Endodermal cell (in vitro differentiated cells): ENCODE measurements at regions not wholly inside any gene's neighbourhood (a gene's known extent, or its start where the extent isn't known, plus 50 kb on each side); places are given as distances from the start of the nearest gene placed in this dataset.

Experiments used
- DNase-seq: peaks from one replicate; pipeline ENCODE4 v3.0.0-alpha.2; 2017
- H3K27ac ChIP-seq: 2 replicates; pipeline ENCODE4 v1.5.1; 2013; ENCODE audit warnings: mild to moderate bottlenecking, low read depth, low read length, moderate library complexity
- H3K27me3 ChIP-seq: 2 replicates; pipeline ENCODE4 v1.6.1; 2013; ENCODE audit warnings: mild to moderate bottlenecking, low read length, moderate library complexity; ENCODE audit not compliant: insufficient read depth, control insufficient read depth, poor library complexity, severe bottlenecking
- H3K36me3 ChIP-seq: 2 replicates; pipeline ENCODE4 v1.7.0; 2013; ENCODE audit warnings: mild to moderate bottlenecking, low read length, moderate library complexity; ENCODE audit not compliant: control insufficient read depth, insufficient read depth
- H3K4me1 ChIP-seq: one replicate; pipeline ENCODE4 v1.7.0; 2013; ENCODE audit warnings: low read length; ENCODE audit not compliant: control insufficient read depth, insufficient read depth
- H3K4me3 ChIP-seq: 2 replicates; pipeline ENCODE4 v1.5.1; 2013; ENCODE audit warnings: mild to moderate bottlenecking, low read length, moderate library complexity
- H3K9ac ChIP-seq: 2 replicates; pipeline ENCODE4 v1.6.1; 2013; ENCODE audit warnings: mild to moderate bottlenecking, low read length, moderate library complexity; ENCODE audit not compliant: poor library complexity, severe bottlenecking; ENCODE audit errors: extremely low read depth
- H3K9me3 ChIP-seq: 2 replicates; pipeline ENCODE4 v1.6.1; 2013; ENCODE audit warnings: mild to moderate bottlenecking, low read length, moderate library complexity; ENCODE audit not compliant: control insufficient read depth
- H3K27ac Mint-ChIP-seq: 2 replicates; pipeline ENCODE4 v1.8.0; 2020; ENCODE audit warnings: mixed read lengths
- H3K27me3 Mint-ChIP-seq: 2 replicates; pipeline ENCODE4 v1.8.0; 2021; ENCODE audit warnings: mild to moderate bottlenecking, mixed read lengths; ENCODE audit not compliant: insufficient read depth
- H3K36me3 Mint-ChIP-seq: 2 replicates; pipeline ENCODE4 v1.8.0; 2020; ENCODE audit warnings: low read depth, mixed read lengths
- H3K4me1 Mint-ChIP-seq: 2 replicates; pipeline ENCODE4 v1.8.0; 2020; ENCODE audit warnings: mixed read lengths
- H3K4me3 Mint-ChIP-seq: 2 replicates; pipeline ENCODE4 v1.8.0; 2020; ENCODE audit warnings: mild to moderate bottlenecking, moderate library complexity, mixed read lengths
- H3K9me3 Mint-ChIP-seq: 2 replicates; pipeline ENCODE4 v1.8.0; 2020; ENCODE audit warnings: mild to moderate bottlenecking, mixed read lengths
- WGBS, 2 experiments: methylation state at CpG; one replicate each; pipeline versions ENCODE4 v1.1.5 to v1.1.7; 2013; ENCODE audit warnings: missing lambda C conversion rate in 2 of 2, mixed read lengths in 1 of 2; ENCODE audit not compliant: insufficient coverage in 1 of 2, insufficient read length in 1 of 2; 5-methylcytosine and 5-hydroxymethylcytosine counted together
- TF ChIP-seq, protein P1 (sequence below): fragments of 200-600 bp; sonication (generic); conservative IDR thresholded peaks from 2 replicates; pipeline ENCODE4 v1.5.0; 2021; ENCODE audit warnings: antibody characterized with exemption, mild to moderate bottlenecking

DNA sequence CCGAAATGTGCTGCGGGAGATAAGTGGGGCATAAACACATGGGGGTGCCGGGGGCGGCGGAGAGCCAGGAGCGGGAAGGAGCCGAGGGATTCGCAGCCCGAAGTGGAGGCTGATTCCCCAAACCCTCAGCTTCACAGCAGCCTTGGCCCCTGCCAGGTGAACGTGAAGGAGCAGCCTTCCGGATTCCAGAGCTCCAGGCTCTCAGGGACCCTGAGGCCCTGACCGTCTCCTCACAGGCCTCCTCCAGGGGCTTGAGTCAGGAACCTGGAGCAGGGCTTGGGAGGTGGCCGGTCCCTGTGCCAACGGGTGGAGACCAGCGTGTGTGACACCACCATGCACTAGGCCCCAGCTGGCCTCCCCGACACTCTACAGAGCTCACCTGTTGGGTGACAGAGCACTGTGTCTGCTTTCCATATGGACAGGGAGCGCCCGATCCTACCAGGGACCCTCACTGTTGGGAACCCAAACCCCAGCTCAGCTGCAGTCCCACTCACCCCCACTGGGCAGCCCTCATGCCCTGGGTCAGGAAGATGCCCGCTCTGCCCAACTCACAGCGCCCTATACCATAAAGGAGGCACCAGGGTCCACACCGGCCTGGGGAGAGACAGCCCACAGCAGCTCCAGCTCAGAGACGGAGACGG lies 117.6 kb upstream of the OTOS start:
- no peak overlapping the region for H3K9ac ChIP-seq
- no peaks in the 10 kb centered on the region for H3K36me3 Mint-ChIP-seq
- H3K27ac ChIP-seq, result no peak overlapping the region
- H3K27me3 ChIP-seq, result no peaks in the 10 kb centered on the region
- WGBS, 2 experiments, result 94 to 95% methylated on average over 15 to 23 of the region's 23 CpGs
- peaks cover 38% of the 10 kb centered on the region for H3K9me3 Mint-ChIP-seq
- H3K4me1 Mint-ChIP-seq, result no peaks in the 10 kb centered on the region
- no peak for DNase-seq
- no peak overlapping the region for H3K4me3 Mint-ChIP-seq
- no peak overlapping the region for H3K27ac Mint-ChIP-seq
- TF ChIP-seq, protein P1, sequence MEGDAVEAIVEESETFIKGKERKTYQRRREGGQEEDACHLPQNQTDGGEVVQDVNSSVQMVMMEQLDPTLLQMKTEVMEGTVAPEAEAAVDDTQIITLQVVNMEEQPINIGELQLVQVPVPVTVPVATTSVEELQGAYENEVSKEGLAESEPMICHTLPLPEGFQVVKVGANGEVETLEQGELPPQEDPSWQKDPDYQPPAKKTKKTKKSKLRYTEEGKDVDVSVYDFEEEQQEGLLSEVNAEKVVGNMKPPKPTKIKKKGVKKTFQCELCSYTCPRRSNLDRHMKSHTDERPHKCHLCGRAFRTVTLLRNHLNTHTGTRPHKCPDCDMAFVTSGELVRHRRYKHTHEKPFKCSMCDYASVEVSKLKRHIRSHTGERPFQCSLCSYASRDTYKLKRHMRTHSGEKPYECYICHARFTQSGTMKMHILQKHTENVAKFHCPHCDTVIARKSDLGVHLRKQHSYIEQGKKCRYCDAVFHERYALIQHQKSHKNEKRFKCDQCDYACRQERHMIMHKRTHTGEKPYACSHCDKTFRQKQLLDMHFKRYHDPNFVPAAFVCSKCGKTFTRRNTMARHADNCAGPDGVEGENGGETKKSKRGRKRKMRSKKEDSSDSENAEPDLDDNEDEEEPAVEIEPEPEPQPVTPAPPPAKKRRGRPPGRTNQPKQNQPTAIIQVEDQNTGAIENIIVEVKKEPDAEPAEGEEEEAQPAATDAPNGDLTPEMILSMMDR, result no peak
- H3K4me1 ChIP-seq, result no peaks in the 10 kb centered on the region
- no peak overlapping the region for H3K4me3 ChIP-seq
- H3K36me3 ChIP-seq, result no peaks in the 10 kb centered on the region
- H3K9me3 ChIP-seq, result peaks cover 21% of the 10 kb centered on the region
- peaks cover 5% of the 10 kb centered on the region for H3K27me3 Mint-ChIP-seq

DNA sequence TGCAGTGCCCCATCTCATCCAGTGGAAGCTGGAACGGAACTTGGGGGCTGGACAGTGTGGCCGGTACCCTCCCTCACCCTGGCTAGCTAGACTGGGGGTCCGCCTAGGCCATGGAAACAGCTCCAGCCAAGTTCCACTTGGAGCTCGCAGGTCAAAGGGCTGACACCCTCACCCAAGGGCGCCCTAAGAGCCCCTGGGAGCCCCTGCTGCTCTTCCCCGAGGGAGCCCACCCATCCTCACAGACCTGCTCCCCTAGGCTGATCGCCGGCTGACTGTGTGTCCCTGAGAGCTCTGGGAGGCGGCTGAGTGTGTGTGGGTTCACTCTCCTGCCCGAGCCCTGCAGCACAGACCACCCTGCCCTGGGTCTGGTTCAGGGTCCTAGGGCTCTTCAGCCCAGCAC lies 118.2 kb upstream of the OTOS start:
- Histone ChIP-seq H3K4me3 (no peak overlapping the region), H3K27ac (no peak overlapping the region), H3K9ac (no peak overlapping the region), H3K27me3 (no peaks in the 10 kb centered on the region), H3K36me3 (no peaks in the 10 kb centered on the region), H3K4me1 (no peaks in the 10 kb centered on the region), H3K9me3 (peaks cover 26% of the 10 kb centered on the region)
- TF ChIP-seq, protein P1, result no peak
- WGBS, 2 experiments, result 86 to 94% methylated on average over 3 to 10 of the region's 10 CpGs
- H3K27me3 Mint-ChIP-seq, result peaks cover 5% of the 10 kb centered on the region
- peaks cover 44% of the 10 kb centered on the region for H3K9me3 Mint-ChIP-seq
- H3K36me3 Mint-ChIP-seq, result no peaks in the 10 kb centered on the region
- DNase-seq, result no peak
- no peak overlapping the region for H3K4me3 Mint-ChIP-seq
- no peak overlapping the region for H3K27ac Mint-ChIP-seq
- H3K4me1 Mint-ChIP-seq, result no peaks in the 10 kb centered on the region

DNA sequence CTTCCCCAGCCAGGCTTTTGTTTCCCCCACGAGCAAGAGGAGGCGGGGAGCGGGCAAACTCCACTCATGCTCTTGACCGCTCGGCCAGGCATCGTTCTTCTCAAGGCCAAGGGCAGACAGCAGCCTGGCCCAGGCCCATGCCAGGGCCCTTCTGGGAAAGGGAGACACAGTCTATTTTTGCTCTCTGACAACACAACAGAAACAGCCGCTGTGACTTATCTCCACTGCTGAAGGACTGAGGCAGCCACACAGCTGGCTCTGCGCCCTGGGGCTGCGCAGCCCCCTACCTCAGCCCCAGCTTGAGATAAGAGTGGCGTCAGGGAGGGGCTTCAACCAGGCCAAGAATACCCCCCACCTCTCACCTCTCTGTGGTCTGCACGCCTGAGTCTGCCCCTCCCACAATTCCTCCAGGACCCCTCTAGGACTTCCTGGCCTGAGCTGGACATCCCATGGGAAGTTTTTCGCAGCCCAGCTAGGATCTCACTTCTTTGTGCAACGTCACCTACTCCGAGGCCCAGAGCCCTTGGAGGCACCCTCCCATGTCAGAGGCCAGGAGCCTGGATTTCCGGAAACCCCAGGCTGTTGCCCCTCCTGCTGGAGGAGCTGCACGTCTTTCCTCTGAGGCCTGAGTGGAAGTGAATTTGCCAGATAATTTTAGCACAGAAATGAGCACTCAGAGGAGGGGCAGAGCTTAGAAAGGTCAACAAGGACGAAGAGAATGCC lies 118.9 kb upstream of the OTOS start:
- no peaks in the 10 kb centered on the region for H3K4me1 Mint-ChIP-seq
- Histone ChIP-seq H3K9me3 (peaks cover 29% of the 10 kb centered on the region), H3K36me3 (no peaks in the 10 kb centered on the region), H3K9ac (no peak overlapping the region), H3K4me1 (no peaks in the 10 kb centered on the region), H3K4me3 (no peak overlapping the region), H3K27ac (no peak overlapping the region), H3K27me3 (no peaks in the 10 kb centered on the region)
- peaks cover 51% of the 10 kb centered on the region for H3K9me3 Mint-ChIP-seq
- TF ChIP-seq, protein P1, result no peak
- WGBS, 2 experiments, result 92 to 93% methylated on average over 12 to 17 of the region's 17 CpGs
- no peak overlapping the region for H3K4me3 Mint-ChIP-seq
- H3K27me3 Mint-ChIP-seq, result peaks cover 5% of the 10 kb centered on the region
- DNase-seq, result no peak
- H3K27ac Mint-ChIP-seq, result no peak overlapping the region
- no peaks in the 10 kb centered on the region for H3K36me3 Mint-ChIP-seq
